Peyer's patch (tissue), 4 donors: ENCODE measurements at regions not wholly inside any gene's neighbourhood (a gene's known extent, or its start where the extent isn't known, plus 50 kb on each side); places are given as distances from the start of the nearest gene placed in this dataset.

ENCODE experiments used
- POLR2A ChIP-seq, 2 donors: fragments of 450-650 bp; IDR thresholded peaks; one replicate each; pipeline ENCODE4 v1.5.1; 2017; ENCODE audit warnings: antibody characterized with exemption in 2 of 2, mild to moderate bottlenecking in 2 of 2, moderate library complexity in 2 of 2
- TF ChIP-seq, protein P1 (sequence below), 6 experiments: fragments of 450-650 bp in 4 of 6; fragments of 200-600 bp in 2 of 6; sonication (generic) in 1 of 6; IDR thresholded peaks; one replicate each; pipeline ENCODE4 v1.5.1; 2017 to 2019; ENCODE audit warnings: antibody characterized with exemption in 6 of 6, mild to moderate bottlenecking in 3 of 6, moderate library complexity in 1 of 6

DNA sequence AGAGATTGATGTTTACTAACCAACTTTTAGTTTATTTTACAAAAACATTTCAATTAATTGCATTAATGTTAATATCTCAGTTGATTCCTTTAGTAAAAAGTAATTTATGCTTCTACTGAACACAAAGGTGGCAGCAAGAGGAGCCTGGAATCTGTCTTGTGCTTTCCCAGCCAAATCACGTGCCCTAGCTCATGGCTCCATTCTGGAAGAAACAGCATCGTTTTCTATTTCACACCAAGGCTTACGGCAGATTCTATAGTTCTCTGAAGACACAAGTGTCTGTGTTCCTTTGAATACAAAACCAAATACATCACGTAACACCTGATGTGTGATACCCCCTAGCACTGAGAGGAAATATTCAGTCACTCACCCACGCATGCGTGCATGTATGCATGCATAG lies 346.1 kb upstream of the MIR17HG start:
- TF ChIP-seq, protein P1, sequence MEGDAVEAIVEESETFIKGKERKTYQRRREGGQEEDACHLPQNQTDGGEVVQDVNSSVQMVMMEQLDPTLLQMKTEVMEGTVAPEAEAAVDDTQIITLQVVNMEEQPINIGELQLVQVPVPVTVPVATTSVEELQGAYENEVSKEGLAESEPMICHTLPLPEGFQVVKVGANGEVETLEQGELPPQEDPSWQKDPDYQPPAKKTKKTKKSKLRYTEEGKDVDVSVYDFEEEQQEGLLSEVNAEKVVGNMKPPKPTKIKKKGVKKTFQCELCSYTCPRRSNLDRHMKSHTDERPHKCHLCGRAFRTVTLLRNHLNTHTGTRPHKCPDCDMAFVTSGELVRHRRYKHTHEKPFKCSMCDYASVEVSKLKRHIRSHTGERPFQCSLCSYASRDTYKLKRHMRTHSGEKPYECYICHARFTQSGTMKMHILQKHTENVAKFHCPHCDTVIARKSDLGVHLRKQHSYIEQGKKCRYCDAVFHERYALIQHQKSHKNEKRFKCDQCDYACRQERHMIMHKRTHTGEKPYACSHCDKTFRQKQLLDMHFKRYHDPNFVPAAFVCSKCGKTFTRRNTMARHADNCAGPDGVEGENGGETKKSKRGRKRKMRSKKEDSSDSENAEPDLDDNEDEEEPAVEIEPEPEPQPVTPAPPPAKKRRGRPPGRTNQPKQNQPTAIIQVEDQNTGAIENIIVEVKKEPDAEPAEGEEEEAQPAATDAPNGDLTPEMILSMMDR (IDR thresholded peaks at IDR 0.05), result no peak
- TF ChIP-seq POLR2A (IDR thresholded peaks at IDR 0.05), result no peak
